Glomerular visceral epithelial cell (primary cell): ENCODE measurements at regions not wholly inside any gene's neighbourhood (a gene's known extent, or its start where the extent isn't known, plus 50 kb on each side); places are given as distances from the start of the nearest gene placed in this dataset.
"Not testable (repeated sequence)": the region's sequence is repeated elsewhere in the genome, so short reads cannot be mapped to it uniquely, and the experiment has no call there.

ENCODE experiments used
- DNase-seq: peaks from one replicate; pipeline ENCODE4 v3.0.0-alpha.2; 2016; ENCODE audit errors: extremely low spot score

- no peak for DNase-seq
Observed at GRCh38 chr7:84738583-84739150, 448.2 kb downstream of the SEMA3D start.

DNA sequence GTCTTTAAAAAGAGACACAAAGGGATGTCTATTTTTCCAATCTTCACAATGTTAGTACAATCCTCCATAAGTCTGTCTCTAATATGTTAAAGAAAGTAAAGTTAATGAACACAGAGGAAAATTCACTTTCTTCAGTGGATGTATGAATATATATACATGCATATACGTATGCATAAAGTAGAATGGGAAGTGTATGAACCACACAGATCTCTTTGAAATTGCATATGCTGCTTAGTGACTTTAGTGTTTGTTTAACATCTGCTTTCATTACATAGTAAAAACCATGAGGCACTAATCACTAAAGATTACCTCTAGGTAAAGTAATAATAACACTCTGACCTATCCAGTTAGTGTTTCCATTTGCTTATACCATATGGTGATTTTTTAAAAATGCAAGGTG is 451.2 kb downstream of the SEMA3D start:
- no peak for DNase-seq

DNA sequence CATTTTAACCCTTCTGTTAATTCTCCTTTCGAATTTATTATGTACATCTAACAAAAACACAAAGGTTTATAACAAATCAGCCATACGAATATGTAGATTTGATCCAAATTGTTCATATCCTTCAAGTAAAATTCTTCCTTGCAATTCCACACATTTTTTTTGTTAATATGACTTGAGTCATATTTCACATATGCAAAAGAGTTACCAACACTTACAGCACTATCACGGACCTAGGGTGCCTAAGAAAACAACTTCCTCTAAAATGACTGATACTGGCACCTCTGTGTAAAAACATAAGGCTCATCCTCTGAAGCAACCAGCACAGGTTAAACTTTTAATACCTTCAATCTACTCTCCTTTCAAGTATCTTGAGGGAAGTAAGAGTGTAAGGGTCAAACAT is 451.8 kb downstream of the SEMA3D start:
- no peak for DNase-seq

DNA sequence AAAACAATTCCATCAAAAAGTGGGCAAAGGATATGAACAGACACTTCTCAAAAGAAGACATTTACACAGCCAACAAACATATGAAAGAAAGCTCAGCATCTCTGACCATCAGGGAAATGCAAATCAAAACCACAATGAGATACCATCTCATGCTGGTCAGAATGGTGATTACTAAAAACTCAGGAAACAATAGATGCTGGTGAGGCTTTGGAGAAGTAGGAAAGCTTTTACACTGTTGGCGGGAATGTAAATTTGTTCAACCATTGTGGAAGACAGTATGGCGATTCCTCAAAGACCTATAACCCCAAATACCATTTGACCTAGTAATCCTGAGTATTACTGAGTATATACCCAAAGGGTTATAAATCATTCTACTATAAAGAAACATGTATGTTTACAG is 452.9 kb downstream of the SEMA3D start:
- DNase-seq: not testable (repeated sequence)

- DNase-seq: not testable (repeated sequence)
Observed at GRCh38 chr7:84730864-84731263, 456.0 kb downstream of the SEMA3D start.

- DNase-seq: peak; percentile 5
Observed at GRCh38 chr7:84729284-84729683, 457.6 kb downstream of the SEMA3D start.

DNA sequence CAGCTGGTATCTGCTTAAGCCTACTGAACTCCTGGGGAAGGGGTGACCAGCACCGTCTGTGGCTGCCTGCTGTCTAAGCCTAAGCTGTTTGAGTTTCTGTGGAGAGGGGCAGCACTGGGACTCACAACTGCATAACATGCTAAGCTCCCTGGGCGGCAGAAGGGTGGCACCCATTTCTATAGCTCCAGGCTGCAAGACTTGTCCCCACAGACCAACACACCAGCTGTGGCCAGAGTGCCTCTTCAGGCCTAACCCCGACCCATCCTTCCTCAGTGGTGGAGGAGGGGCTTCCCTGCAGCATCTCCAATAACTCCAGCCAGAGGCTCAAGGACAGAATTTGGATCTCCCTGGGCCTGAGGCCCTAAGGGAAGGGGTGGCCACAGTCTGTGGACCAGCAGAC is 464.1 kb downstream of the SEMA3D start:
- DNase-seq: no peak

GRCh38 chr7:84722086-84722485 is 464.8 kb downstream of the SEMA3D start:
- DNase-seq: no peak

DNA sequence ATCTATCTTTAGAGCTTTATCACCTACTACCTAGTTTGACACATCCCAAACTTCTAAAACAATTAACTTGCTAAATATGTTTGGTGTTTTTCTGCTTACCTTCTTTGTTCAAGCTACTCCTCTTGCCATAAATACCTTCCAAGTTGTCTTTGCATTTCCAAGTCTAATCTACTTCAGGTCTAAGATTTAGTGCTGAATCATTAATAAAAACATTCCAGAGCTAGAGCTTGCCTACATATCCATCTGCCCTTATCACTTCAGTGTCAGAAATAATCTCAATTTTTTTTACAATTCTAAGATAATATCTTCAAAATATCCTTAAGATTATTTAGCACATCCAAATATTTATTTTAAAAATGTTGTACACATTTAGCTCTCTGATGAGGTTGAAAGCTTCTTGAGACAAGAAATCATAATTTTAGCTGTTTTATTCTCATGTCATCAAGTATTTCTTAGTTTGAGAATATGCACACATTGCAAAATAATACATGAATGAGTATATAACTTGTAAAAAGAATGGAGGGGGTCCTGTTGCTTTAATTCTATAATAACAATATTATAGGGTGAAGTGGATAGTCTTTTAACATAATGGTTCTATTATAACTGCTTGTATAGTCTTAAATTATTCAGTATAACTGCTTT is 466.3 kb downstream of the SEMA3D start:
- no peak for DNase-seq

GRCh38 chr7:84714765-84715164 is 472.1 kb downstream of the SEMA3D start:
- no peak for DNase-seq

DNA sequence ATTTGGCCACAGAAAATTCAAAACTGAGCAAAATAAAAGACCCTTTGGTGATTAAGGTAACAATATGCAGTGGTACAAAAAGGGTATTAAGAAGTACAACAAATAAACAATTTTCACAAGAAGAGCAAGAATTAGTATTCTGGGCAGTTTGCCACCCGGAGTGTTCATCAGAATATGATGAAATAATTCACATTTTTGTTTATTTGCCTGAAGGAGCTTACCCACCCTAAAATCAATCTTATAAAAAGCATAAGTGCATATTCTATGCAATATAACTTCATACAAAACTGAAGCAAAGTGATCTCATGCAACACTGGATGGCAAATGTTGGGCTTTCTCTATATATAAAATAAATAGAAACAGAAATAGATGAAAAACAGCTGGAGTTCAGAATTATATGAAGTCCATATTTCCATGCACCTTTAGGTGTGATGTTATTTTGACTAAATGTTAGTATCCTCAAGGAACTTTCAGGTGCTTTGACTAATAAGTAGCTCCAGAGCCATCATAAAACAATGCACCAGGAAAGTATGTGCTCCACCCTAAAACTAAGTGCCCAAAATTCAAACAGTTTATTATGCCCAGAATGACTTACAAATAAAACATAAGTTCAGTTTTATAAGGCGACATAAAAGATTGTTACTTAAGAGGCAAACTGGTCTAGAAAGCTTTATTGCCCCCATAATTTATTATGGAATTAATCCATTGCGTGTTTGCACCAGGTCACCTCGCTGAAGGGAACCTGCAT is 474.3 kb downstream of the SEMA3D start:
- no peak for DNase-seq

DNA sequence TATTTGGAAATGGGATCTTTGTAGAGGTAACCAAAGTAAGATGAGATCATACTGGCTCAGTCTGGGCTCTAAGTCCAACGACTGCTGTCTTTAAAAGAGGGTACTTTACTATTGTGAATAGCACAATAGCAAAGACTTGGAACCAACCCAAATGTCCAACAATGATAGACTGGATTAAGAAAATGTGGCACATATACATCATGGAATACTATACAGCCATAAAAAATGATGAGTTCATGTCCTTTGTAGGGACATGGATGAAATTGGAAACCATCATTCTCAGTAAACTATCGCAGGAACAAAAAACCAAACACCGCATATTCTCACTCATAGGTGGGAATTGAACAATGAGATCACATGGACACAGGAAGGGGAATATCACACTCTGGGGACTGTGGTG is 476.3 kb downstream of the SEMA3D start:
- DNase-seq: not testable (repeated sequence)

- DNase-seq: no peak
Observed at GRCh38 chr7:84705706-84706105, 481.1 kb downstream of the SEMA3D start.

DNA sequence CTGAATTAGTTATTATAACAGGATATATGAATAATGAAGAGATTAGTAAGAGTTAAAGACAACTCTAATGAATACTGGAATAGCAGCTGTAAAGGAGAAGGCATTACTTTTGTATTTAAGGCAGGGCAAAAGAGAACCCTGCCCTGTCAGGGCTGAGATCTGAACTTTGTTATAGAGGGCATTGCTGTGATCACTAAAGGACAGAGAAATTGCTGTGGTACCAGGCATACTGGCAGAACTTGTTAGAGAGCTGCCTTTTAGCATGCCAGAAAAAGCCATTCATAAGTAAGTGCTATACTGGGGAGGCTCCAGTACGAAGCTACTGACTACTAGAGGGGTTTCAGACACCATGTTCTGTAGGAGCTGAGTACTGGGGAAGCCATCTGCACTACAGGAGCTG is 481.8 kb downstream of the SEMA3D start:
- no peak for DNase-seq

- no peak for DNase-seq
Observed at GRCh38 chr7:84704380-84704779, 482.5 kb downstream of the SEMA3D start.

DNA sequence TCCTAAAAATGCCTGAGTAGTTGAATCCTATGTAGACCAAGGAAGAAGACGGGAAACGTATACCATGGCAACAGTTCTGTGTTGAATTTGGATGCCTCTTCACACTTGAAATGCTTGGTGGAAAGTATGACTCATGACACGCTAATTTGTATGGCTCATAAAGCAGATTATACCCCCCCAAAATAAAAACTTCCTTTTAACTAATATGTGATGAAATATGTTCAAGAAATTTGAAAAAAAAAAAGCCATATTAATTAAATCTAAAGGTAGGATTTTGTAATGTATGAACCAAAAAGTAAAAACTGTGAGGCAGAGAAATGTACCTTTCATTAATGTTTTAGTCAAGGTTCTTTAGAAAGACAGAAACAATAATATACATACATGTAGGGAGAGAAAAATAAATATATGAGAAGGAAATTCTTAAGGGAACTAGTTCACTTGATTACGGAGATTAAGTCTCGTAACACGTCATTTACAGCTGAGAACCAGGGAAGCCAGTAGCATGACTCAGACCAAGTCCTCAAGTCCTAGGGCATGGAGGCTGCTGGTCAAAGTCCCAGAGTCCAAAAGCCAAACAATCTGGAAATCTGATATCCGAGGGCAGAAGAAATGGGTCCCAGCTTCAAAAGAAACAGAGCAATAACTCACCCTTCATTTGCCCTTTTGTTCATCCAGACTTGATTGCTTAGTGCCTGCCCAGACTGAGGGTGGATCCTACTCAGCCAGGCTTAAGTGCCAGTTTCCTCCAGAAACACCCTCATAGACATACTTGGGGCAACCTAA is 485.1 kb downstream of the SEMA3D start:
- peak; percentile 88 for DNase-seq

DNA sequence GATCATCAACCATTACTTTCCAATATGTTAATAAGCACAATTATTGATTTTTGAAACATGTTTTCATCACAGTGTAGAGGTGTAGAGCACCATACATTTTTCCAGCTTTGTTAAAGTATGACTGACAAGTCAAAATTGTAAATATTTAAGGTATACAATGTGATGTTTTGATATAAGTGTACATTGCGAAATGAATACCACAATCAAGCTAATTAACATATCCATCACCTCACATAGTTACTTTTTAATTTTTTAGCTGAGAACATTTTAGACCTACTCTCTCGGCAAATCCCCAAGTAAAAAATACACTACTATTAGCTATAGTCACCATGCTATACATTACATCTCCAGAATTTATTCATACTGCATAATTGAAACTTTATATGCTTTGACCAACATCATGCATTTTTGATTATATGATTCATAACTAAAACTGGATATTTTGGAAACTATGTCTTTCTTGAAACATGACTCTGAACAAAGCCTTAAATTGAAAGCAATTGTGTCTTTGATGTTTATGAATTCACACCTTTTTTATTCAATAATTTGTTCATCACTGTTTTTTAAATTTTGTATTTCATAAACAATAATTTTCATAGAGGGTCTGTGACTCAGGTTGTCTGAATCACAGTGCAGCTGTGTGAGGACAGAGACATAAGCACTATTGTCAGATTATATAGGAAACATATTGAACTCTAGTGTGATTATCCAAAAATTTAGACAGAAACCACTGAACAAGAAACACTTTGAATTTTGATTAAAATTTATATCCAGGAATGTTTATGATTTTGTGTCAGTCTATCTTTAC is 486.1 kb downstream of the SEMA3D start:
- no peak for DNase-seq

DNA sequence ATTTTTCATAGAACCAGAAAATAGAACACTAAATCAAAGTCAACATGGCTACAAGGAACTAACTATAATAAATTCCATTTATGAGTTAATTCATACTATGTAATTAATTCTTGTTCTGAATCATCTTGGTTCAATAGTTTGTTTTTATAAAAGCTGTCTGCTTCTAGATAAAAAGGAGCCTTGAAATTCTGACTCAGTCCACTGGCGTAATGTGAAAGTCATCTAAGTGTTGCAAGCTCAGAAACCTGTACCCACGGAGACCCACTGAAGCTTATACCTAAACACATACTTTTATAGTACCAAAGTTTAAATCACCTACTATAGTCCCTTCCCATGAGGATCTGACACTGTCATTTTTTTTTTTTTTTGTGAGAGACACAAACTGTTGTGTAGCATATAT is 489.4 kb downstream of the SEMA3D start:
- peak; percentile 76 for DNase-seq

- no peak for DNase-seq
Observed at GRCh38 chr7:84693483-84693882, 493.4 kb downstream of the SEMA3D start.

- no peak for DNase-seq
Observed at GRCh38 chr7:84688671-84689070, 494.1 kb upstream of the SEMA3A start.

DNA sequence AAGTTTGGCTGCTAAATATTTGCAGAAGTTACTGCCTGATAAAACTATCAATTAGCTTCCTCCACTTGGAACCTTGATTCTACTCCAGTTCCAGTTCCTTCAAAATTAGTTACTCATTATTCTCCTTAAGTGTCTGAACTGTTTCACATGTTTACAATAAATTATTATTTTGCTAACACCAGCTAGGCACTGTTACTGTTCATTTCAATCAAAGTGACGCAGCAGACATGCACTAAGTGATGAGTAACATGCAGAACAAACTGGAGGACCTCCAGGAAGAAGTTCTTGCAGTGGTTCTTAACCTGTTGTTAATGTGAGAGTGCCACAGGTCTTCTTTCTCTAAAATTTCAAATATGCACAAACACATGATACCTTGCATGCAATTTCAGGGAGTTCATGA is 491.8 kb upstream of the SEMA3A start:
- no peak for DNase-seq
